ENCODE measurements at regions not wholly inside any gene's neighbourhood (a gene's known extent, or its start where the extent isn't known, plus 50 kb on each side); places are given as distances from the start of the nearest gene placed in this dataset.

- H3K27me3 ChIP-seq = no peaks in the 10 kb centered on the region
- ATAC-seq = no peak
- WGBS, 2 donors (ENCODE audit: low coverage in 1 of 2) = 18 to 22% methylated on average over 2 of the region's 2 CpGs
- H3K9me3 ChIP-seq = no peaks in the 10 kb centered on the region
- no peak overlapping the region for H3K27ac ChIP-seq
- no peaks in the 10 kb centered on the region for H3K36me3 ChIP-seq
- TF ChIP-seq POLR2A (IDR thresholded peaks at IDR 0.05) (no peak), EP300 (IDR thresholded peaks at IDR 0.05) (no peak), POLR2AphosphoS5 (IDR thresholded peaks at IDR 0.05) (no peak)
- TF ChIP-seq, protein P1, sequence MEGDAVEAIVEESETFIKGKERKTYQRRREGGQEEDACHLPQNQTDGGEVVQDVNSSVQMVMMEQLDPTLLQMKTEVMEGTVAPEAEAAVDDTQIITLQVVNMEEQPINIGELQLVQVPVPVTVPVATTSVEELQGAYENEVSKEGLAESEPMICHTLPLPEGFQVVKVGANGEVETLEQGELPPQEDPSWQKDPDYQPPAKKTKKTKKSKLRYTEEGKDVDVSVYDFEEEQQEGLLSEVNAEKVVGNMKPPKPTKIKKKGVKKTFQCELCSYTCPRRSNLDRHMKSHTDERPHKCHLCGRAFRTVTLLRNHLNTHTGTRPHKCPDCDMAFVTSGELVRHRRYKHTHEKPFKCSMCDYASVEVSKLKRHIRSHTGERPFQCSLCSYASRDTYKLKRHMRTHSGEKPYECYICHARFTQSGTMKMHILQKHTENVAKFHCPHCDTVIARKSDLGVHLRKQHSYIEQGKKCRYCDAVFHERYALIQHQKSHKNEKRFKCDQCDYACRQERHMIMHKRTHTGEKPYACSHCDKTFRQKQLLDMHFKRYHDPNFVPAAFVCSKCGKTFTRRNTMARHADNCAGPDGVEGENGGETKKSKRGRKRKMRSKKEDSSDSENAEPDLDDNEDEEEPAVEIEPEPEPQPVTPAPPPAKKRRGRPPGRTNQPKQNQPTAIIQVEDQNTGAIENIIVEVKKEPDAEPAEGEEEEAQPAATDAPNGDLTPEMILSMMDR (IDR thresholded peaks at IDR 0.05) = no peak
- no peak overlapping the region for H3K4me3 ChIP-seq
- H3K4me1 ChIP-seq = no peaks in the 10 kb centered on the region
Observed at GRCh38 chr5:86439593-86440110, 178.1 kb upstream of the COX7C start.

DNA sequence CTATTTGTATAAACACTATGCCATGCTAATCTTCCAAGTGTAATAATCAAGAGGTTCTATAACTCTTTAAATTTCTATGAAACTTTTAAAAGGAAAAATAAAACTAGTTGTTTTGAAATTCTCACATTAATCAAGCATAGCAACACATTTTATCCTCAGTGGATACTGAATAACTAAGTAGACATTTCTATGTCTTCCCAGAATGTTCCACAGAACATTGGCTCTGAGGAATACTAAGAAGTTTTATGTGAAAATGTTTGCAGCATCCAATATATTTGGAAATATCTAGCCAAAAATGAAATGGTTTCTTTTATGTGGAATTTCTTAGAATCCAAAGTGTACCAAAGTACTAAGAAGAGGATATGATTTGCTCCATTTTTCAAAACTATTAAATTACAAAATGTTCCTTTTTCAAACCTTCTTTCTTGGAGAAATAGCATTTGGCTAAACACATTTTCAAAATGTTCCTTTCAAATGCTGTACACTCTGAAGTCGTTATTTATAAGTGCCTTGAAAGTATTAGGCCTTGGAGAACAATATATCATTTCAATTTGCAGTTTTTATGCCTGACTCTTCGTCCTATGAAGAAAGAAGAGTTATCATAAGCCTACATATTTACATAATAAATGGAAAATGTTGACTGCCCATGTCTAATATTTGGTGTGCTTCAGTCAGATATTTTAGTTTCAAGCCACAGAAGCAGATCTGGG lies 175.6 kb upstream of the COX7C start:
- 37 to 45% methylated on average over 2 of the region's 2 CpGs for WGBS, 2 donors (ENCODE audit: low coverage in 1 of 2)
- Histone ChIP-seq H3K4me1 (no peaks in the 10 kb centered on the region), H3K4me3 (no peak overlapping the region), H3K27me3 (no peaks in the 10 kb centered on the region), H3K36me3 (no peaks in the 10 kb centered on the region), H3K9me3 (no peaks in the 10 kb centered on the region), H3K27ac (no peak overlapping the region)
- no peak for TF ChIP-seq POLR2AphosphoS5 (IDR thresholded peaks at IDR 0.05)
- TF ChIP-seq EP300 (IDR thresholded peaks at IDR 0.05) = no peak
- TF ChIP-seq, protein P1 (IDR thresholded peaks at IDR 0.05) = no peak
- no peak for TF ChIP-seq POLR2A (IDR thresholded peaks at IDR 0.05)
- ATAC-seq = no peak

DNA sequence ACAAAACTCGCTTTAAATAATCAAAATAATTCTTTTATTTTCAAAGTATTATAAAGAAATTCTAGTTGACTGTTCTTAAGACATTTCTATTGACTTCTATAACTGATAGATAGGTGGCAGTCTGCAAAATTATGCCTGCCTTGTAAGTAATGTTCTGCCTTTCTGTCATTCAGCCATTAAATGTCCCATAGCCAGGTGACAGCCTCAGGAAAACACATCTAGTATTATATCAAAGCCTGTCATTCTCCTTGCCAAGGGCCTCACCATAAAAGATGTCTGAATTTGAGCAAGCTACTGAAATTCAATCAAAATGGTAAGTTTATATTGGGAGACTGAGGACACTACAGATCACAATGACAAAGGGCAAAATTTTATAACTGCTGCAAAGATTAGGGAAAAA lies 170.4 kb upstream of the COX7C start:
- no peak for TF ChIP-seq POLR2AphosphoS5 (IDR thresholded peaks at IDR 0.05)
- TF ChIP-seq, protein P1 (IDR thresholded peaks at IDR 0.05) = no peak
- no peak for TF ChIP-seq EP300 (IDR thresholded peaks at IDR 0.05)
- no peak for TF ChIP-seq POLR2A (IDR thresholded peaks at IDR 0.05)
- Histone ChIP-seq H3K9me3 (no peaks in the 10 kb centered on the region), H3K36me3 (no peaks in the 10 kb centered on the region), H3K27ac (no peak overlapping the region), H3K4me3 (no peak overlapping the region), H3K4me1 (no peaks in the 10 kb centered on the region), H3K27me3 (no peaks in the 10 kb centered on the region)
- ATAC-seq = no peak
- 71 to 100% methylated on average over 1 of the region's 1 CpG for WGBS, 2 donors (ENCODE audit: low coverage in 1 of 2)

GRCh38 chr5:86452251-86452650 lies 165.5 kb upstream of the COX7C start:
- Histone ChIP-seq H3K9me3 (peaks cover 0 to 14% (median 0%) of the 10 kb centered on the region in 3 donors), H3K4me3 (no peak overlapping the region), H3K36me3 (no peaks in the 10 kb centered on the region), H3K4me1 (no peaks in the 10 kb centered on the region), H3K27me3 (no peaks in the 10 kb centered on the region), H3K27ac (no peak overlapping the region)
- ATAC-seq = no peak
- TF ChIP-seq, protein P1 (IDR thresholded peaks at IDR 0.05) = no peak
- TF ChIP-seq POLR2A (IDR thresholded peaks at IDR 0.05) (no peak), POLR2AphosphoS5 (IDR thresholded peaks at IDR 0.05) (no peak), EP300 (IDR thresholded peaks at IDR 0.05) (no peak)

DNA sequence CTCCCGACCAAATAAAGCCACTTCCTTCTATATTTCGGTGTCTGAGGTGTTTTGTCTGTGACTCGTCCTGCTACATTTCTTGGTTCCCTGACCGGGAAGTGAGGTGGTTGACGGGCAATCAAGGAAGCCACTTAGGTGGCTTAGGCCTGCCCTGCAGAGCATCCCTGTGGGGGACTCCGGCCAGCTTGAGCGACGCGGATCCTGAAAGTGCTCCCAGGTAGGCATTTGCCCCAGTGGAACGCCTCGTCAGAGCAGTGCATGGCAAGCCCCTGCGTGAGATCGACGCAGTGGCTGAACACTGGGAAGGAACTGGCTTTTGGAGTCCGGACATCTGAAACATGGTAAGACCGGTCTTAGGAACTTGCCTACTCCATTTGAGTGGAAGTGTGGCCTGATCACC lies 157.2 kb upstream of the COX7C start:
- Histone ChIP-seq H3K4me1 (peaks cover 0 to 3% (median 0%) of the 10 kb centered on the region in 3 donors), H3K27ac (no peak overlapping the region), H3K36me3 (no peaks in the 10 kb centered on the region), H3K9me3 (peaks cover 0 to 44% (median 3%) of the 10 kb centered on the region in 3 donors), H3K4me3 (no peak overlapping the region), H3K27me3 (no peaks in the 10 kb centered on the region)
- 100% methylated on average over 3 of the region's 16 CpGs; no CpG with 5 or more reads in 1 of the 2 donors for WGBS, 2 donors (ENCODE audit: low coverage in 1 of 2)
- TF ChIP-seq POLR2AphosphoS5 (IDR thresholded peaks at IDR 0.05) (no peak), EP300 (IDR thresholded peaks at IDR 0.05) (no peak), POLR2A (IDR thresholded peaks at IDR 0.05) (no peak)
- TF ChIP-seq, protein P1 (IDR thresholded peaks at IDR 0.05) = no peak
- no peak for ATAC-seq

All from gastroesophageal sphincter (tissue), 4 donors.